ENCODE measurements at regions not wholly inside any gene's neighbourhood (a gene's known extent, or its start where the extent isn't known, plus 50 kb on each side); places are given as distances from the start of the nearest gene placed in this dataset.

DNA sequence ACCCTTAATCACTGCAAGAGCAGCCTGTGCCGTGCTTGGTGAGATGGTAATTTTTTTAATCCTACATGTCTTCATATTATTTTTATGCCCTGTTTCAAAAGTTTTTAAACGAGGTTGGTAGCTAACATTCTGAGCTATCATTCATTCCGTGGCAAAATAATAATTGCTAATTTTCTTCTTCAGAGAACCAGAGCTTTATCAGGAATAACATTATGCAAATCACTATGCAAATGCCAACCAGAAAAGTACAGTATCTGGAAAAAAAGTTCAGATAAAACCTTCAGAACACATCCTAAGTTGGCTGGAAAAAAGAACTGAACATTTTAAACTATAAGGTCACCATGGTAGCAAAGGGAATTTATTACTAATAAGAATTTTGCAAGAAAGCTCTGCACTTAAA, 165.1 kb upstream of the NABP1 start:
- TF ChIP-seq EZH2phosphoT487 (IDR thresholded peaks at IDR 0.05; ENCODE audit: borderline replicate concordance, low read length): no peak
- TF ChIP-seq, protein P1, sequence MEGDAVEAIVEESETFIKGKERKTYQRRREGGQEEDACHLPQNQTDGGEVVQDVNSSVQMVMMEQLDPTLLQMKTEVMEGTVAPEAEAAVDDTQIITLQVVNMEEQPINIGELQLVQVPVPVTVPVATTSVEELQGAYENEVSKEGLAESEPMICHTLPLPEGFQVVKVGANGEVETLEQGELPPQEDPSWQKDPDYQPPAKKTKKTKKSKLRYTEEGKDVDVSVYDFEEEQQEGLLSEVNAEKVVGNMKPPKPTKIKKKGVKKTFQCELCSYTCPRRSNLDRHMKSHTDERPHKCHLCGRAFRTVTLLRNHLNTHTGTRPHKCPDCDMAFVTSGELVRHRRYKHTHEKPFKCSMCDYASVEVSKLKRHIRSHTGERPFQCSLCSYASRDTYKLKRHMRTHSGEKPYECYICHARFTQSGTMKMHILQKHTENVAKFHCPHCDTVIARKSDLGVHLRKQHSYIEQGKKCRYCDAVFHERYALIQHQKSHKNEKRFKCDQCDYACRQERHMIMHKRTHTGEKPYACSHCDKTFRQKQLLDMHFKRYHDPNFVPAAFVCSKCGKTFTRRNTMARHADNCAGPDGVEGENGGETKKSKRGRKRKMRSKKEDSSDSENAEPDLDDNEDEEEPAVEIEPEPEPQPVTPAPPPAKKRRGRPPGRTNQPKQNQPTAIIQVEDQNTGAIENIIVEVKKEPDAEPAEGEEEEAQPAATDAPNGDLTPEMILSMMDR (conservative IDR thresholded peaks at IDR 0.05; ENCODE audit: low read depth, low read length): no peak
